Fibroblast of lung (primary cell): ENCODE measurements at regions not wholly inside any gene's neighbourhood (a gene's known extent, or its start where the extent isn't known, plus 50 kb on each side); places are given as distances from the start of the nearest gene placed in this dataset.

ENCODE experiments used
- DNase-seq, 2 donors: peaks; one replicate each; pipeline versions ENCODE4 v3.0.0 to v3.0.0-alpha.2; 2010; ENCODE audit warnings: low read depth in 2 of 2
- H2AFZ ChIP-seq: 2 replicates; pipeline ENCODE4 v1.5.1; 2012; ENCODE audit warnings: low read length, control low read depth, inconsistent platforms
- H3K27ac ChIP-seq: 2 replicates; pipeline ENCODE4 v1.5.1; 2011; ENCODE audit warnings: low read length, control low read depth; ENCODE audit not compliant: insufficient read depth
- H3K27me3 ChIP-seq: 2 replicates; pipeline ENCODE4 v1.5.1; 2011; ENCODE audit warnings: mild to moderate bottlenecking, low read length; ENCODE audit not compliant: control insufficient read depth, insufficient read depth
- H3K36me3 ChIP-seq: 2 replicates; pipeline ENCODE4 v1.5.1; 2011; ENCODE audit warnings: low read length; ENCODE audit not compliant: control insufficient read depth, insufficient read depth
- H3K4me1 ChIP-seq: 2 replicates; pipeline ENCODE4 v1.5.1; 2011; ENCODE audit warnings: low read length; ENCODE audit not compliant: control insufficient read depth, insufficient read depth; ENCODE audit errors: extremely low read depth
- H3K4me2 ChIP-seq: 2 replicates; pipeline ENCODE4 v1.5.1; 2011; ENCODE audit warnings: low read length, control low read depth; ENCODE audit not compliant: insufficient read depth; ENCODE audit errors: extremely low read depth
- H3K4me3 ChIP-seq, 4 experiments: fragments of 200-600 bp in 1 of 4; sonication (generic) in 1 of 4; replicated peaks in 1 of 4; 2 replicates each; pipeline ENCODE4 v1.5.1; 2011 to 2016; ENCODE audit warnings: low read length in 4 of 4, low read depth in 3 of 4, mild to moderate bottlenecking in 3 of 4, control low read depth in 2 of 4, inconsistent platforms in 1 of 4, mixed read lengths in 1 of 4; ENCODE audit not compliant: insufficient read depth in 1 of 4; ENCODE audit errors: control extremely low read depth in 1 of 4
- H3K79me2 ChIP-seq: 2 replicates; pipeline ENCODE4 v1.5.1; 2012; ENCODE audit warnings: mild to moderate bottlenecking, low read length, inconsistent platforms; ENCODE audit not compliant: control insufficient read depth, insufficient read depth
- H3K9ac ChIP-seq: 2 replicates; pipeline ENCODE4 v1.5.1; 2011; ENCODE audit warnings: mild to moderate bottlenecking, low read length, control low read depth; ENCODE audit not compliant: insufficient read depth
- H3K9me3 ChIP-seq: 2 replicates; pipeline ENCODE4 v1.5.1; 2012; ENCODE audit warnings: low read depth, low read length; ENCODE audit not compliant: control insufficient read depth, insufficient read depth
- H4K20me1 ChIP-seq: 2 replicates; pipeline ENCODE4 v1.5.1; 2011; ENCODE audit warnings: low read length; ENCODE audit not compliant: control insufficient read depth, insufficient read depth; ENCODE audit errors: extremely low read depth
- EZH2 ChIP-seq: IDR thresholded peaks from 2 replicates; pipeline ENCODE4 v1.5.1; 2012; ENCODE audit warnings: low read length, control low read depth, mild to moderate bottlenecking; ENCODE audit errors: missing control alignments
- TF ChIP-seq, protein P1 (sequence below), 2 donors: IDR thresholded peaks in 1 of 2; conservative IDR thresholded peaks in 1 of 2; 1 replicate in 1 of 2; 2 replicates in 1 of 2; pipeline ENCODE4 v1.5.1; 2011 to 2012; ENCODE audit warnings: low read length in 2 of 2, control low read depth in 1 of 2, inconsistent platforms in 1 of 2, low read depth in 1 of 2, mild to moderate bottlenecking in 1 of 2

DNA sequence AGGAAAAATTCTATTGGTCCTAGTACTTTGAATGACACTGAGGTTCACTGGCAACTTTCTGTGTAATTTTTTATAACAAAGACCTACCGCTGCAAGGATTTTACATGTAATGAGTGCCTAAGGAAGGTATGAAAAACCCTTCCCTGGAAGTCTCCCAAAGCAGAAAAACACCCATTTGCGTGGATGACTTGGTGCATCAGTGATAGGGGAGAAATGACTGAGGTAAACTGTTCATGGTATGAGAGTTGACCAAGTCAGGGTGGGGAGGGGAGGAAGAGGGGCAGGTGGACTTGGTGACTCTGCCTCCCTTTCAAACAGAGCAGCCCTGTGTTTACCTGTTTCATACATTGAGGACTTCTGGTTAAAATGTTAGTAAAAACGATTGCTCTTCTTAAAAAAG is 78.8 kb upstream of the IPO9 start:
- Histone ChIP-seq H3K27me3 (no peaks in the 10 kb centered on the region), H4K20me1 (peaks cover 5% of the 10 kb centered on the region), H3K9me3 (no peaks in the 10 kb centered on the region), H2AFZ (no peak overlapping the region), H3K4me1 (peaks cover 60% of the 10 kb centered on the region), H3K9ac (no peak overlapping the region), H3K4me3 (no peak overlapping the region), H3K27ac (peak overlapping the region; percentile 14), H3K36me3 (no peaks in the 10 kb centered on the region), H3K79me2 (peaks cover 91% of the 10 kb centered on the region), H3K4me2 (no peak overlapping the region)
- no peak for TF ChIP-seq EZH2
- TF ChIP-seq, protein P1, sequence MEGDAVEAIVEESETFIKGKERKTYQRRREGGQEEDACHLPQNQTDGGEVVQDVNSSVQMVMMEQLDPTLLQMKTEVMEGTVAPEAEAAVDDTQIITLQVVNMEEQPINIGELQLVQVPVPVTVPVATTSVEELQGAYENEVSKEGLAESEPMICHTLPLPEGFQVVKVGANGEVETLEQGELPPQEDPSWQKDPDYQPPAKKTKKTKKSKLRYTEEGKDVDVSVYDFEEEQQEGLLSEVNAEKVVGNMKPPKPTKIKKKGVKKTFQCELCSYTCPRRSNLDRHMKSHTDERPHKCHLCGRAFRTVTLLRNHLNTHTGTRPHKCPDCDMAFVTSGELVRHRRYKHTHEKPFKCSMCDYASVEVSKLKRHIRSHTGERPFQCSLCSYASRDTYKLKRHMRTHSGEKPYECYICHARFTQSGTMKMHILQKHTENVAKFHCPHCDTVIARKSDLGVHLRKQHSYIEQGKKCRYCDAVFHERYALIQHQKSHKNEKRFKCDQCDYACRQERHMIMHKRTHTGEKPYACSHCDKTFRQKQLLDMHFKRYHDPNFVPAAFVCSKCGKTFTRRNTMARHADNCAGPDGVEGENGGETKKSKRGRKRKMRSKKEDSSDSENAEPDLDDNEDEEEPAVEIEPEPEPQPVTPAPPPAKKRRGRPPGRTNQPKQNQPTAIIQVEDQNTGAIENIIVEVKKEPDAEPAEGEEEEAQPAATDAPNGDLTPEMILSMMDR (conservative IDR thresholded peaks at IDR 0.05 in 1 of 2, IDR thresholded peaks at IDR 0.05 in 1 of 2; ENCODE audit: low read depth in 1 of 2, low read length in 2 of 2), result no peak
- peak in 1 of 2 donors; percentile 80 for DNase-seq

DNA sequence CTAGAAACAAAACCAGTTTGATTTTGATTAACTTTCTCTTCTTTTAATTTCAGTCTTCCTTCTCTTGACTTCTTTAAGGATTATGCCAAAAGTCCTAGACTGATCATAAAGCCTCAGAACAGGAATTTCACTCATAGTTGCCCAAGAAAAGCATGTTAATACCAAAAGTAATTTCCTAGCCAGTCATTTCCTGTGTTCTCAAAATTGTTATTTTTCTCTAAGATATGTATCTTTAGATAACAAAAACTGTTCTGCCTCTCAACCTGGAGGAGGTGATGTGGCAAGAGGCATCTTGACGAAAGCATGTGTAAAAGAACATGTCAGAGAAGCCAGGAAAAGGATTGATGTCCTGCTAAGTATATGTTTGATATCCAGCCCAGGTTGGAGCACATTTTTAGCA is 78.0 kb upstream of the IPO9 start:
- Histone ChIP-seq H3K36me3 (no peaks in the 10 kb centered on the region), H3K4me2 (no peak overlapping the region), H3K27ac (no peak overlapping the region), H3K4me3 (no peak overlapping the region), H3K27me3 (no peaks in the 10 kb centered on the region), H4K20me1 (peaks cover 5% of the 10 kb centered on the region), H2AFZ (no peak overlapping the region), H3K9me3 (no peaks in the 10 kb centered on the region), H3K4me1 (peaks cover 62% of the 10 kb centered on the region), H3K79me2 (peaks cover 89% of the 10 kb centered on the region), H3K9ac (no peak overlapping the region)
- DNase-seq, result peak; percentile 59 to 88
- TF ChIP-seq EZH2, result no peak
- TF ChIP-seq, protein P1 (conservative IDR thresholded peaks at IDR 0.05 in 1 of 2, IDR thresholded peaks at IDR 0.05 in 1 of 2; ENCODE audit: low read depth in 1 of 2, low read length in 2 of 2), result no peak

DNA sequence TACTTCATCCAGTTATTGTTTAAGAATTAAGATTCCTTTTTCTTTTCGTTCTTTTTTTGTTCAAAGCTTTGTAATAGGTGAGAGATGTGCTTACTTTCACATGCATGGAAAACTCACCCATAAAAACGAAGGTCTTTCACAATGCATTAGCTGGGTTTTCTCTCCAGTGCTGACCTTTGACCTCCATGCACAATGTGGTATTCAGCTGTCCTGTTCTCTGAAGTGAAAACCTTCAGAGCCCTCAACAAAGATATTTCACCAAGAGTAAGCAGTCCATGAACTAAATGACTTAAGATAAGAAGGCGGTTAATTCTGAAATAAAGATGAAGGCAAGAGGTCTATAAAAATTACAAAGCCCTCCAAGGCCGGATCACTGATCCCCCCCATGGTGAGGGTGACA is 77.1 kb upstream of the IPO9 start:
- no peak for TF ChIP-seq EZH2
- TF ChIP-seq, protein P1 (conservative IDR thresholded peaks at IDR 0.05 in 1 of 2, IDR thresholded peaks at IDR 0.05 in 1 of 2; ENCODE audit: low read depth in 1 of 2, low read length in 2 of 2), result no peak
- peak; percentile 51 to 67 for DNase-seq
- Histone ChIP-seq H3K27ac (no peak overlapping the region), H3K79me2 (peaks cover 82% of the 10 kb centered on the region), H3K27me3 (no peaks in the 10 kb centered on the region), H3K4me2 (no peak overlapping the region), H4K20me1 (peaks cover 1% of the 10 kb centered on the region), H3K9me3 (no peaks in the 10 kb centered on the region), H3K4me1 (peaks cover 62% of the 10 kb centered on the region), H3K36me3 (no peaks in the 10 kb centered on the region), H2AFZ (no peak overlapping the region), H3K4me3 (no peak overlapping the region), H3K9ac (no peak overlapping the region)
